ENCODE measurements at regions not wholly inside any gene's neighbourhood (a gene's known extent, or its start where the extent isn't known, plus 50 kb on each side); places are given as distances from the start of the nearest gene placed in this dataset.
A peak's percentile ranks its signal among the peaks of the same experiment; 100 is the strongest.
"Not testable (repeated sequence)": the region's sequence is repeated elsewhere in the genome, so short reads cannot be mapped to it uniquely, and the experiment has no call there.

GRCh38 chr4:87901422-87901992 is 68.7 kb downstream of the MEPE start:
- DNase-seq = no peak

- DNase-seq = no peak
Observed at GRCh38 chr4:87904639-87905160, 70.8 kb upstream of the SPP1 start.

- DNase-seq = no peak
Observed at GRCh38 chr4:87908336-87908735, 67.2 kb upstream of the SPP1 start.

- DNase-seq = no peak
Observed at GRCh38 chr4:87910795-87911194, 64.7 kb upstream of the SPP1 start.

- DNase-seq = no peak
Observed at GRCh38 chr4:87911252-87911774, 64.2 kb upstream of the SPP1 start.

DNA sequence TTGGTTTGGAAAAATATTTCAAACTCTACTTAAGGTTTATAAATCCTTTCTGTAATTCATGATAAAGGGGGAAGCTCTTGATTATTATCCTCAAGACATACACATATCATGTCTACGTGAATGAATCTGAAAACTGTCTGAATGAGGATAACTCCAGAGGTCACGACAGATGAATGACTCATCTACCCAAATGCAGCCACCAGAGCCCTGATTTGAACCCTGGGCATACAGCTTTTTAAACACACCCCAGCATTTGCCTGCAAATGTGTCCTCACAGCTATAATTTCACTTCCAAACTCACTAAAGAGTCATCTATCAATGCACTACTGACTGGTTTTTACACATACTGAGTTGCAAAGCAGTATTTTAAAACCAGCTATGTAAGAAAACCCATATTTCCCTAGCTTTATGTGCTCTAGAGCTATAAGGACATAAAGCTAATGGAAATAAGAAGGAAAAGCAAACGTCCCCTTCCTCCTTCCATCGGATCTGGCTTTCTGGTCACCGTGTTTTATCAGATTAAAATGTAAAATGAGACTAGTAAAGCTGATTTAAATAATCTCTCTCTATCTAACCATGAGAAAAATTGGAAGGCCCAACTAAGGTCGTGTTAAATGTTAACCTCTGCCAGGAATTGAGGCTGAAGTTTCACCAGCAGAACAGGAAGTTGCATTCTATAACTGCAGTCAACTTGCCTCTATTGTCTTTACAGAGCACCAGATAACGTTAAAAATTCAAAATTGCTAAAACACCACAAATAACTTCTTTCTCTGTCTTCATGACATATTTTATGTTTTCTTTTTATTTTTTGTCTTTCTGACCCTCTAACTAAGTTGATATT is 63.1 kb upstream of the SPP1 start:
- DNase-seq = no peak

DNA sequence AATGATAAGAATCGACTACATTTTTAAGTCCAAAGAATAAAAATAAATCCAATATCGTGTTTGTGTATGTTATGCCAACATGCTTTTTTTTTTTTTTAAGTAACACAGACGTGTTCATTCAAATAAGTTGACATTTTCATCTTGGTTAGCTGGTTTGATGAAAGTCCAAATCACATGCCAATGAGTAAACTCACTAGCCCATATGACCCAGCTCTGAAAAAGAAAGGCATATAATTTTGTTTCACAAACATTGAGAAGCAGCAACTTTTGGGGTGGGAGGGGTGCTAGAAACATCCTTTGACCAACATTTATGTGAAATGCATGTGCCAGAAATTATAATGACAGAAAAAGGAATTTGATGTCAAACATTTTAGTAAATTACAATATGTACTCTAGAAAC is 61.6 kb upstream of the SPP1 start:
- no peak for DNase-seq

DNA sequence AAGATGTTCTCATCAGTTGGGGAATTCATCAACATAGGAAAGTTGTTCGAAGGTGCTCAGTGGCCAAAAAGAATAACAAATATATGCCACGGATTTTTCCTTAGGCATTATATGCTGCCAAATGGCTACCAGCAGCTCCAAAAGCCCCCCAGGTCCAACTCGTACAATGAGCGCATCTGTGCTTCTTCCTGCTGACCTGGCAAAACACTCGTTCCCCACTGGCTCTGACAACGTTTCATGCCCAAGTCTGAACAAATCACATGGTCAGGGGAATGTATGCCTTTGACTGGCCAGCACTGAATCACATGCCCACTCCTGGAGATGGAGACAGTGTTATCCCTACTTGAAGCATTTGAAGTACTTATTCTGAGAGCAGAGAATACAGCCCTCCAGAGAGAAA is 59.9 kb upstream of the SPP1 start:
- no peak for DNase-seq

DNA sequence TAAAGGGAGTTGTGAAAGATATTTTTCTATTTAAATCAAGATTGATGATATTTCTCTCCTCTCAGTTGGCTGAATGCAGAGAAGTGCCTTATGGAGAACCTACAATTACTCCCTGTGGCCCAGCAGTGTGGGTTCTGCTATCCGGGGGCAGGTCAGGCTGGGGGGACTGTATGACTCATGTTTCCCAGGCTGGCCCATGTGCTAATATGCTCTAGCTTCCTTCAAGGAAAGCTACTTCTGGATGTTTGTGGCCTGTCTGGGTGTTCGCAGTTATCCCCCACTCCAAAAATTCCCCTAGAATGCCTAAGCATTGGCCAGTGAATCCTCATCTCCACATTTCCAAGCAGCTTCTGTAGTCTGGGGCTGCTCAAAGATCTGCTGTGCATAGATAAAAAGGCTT is 58.9 kb upstream of the SPP1 start:
- DNase-seq = no peak

DNA sequence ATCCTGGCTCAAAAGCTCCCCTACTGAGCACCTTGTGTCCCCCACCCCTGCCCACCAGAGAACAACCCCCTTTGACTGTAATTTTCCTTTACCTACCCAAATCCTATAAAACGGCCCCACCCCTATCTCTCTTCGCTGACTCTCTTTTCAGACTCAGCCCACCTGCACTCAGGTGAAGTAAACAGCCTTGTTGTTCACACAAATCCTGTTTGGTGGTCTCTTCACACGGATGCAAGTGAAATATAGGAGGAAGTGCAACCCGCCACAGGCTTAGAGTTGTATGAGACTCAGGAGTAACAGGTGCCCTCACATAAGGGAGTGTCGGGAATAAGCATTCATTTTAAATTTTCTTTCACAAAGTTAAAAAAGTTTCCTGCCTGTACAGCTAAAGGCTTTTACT is 57.6 kb upstream of the SPP1 start:
- not testable (repeated sequence) for DNase-seq

- no peak for DNase-seq
Observed at GRCh38 chr4:87918314-87919058, 57.0 kb upstream of the SPP1 start.

- DNase-seq = not testable (repeated sequence)
Observed at GRCh38 chr4:87919304-87919703, 56.2 kb upstream of the SPP1 start.

- DNase-seq = peak; percentile 46
Observed at GRCh38 chr4:87919941-87920340, 55.6 kb upstream of the SPP1 start.

DNA sequence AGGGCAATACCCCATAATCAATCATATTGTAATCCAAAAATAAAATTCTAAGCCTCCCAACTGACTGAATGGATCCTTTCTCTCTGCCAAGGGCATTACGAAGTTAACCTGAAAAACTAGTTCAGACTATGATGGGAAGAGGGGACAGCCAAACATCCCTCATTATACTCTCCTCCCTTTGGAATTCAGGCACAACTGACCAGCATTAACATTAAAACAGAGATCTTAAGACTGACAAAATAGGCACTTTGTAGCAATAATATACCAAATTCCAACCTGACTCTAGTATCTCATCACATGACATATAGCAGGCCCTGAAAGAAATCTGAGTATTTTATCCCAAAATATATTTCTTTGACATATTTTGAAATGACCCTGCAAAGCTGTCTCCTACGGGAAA is 55.0 kb upstream of the SPP1 start:
- no peak for DNase-seq

- not testable (repeated sequence) for DNase-seq
Observed at GRCh38 chr4:87921626-87922479, 53.7 kb upstream of the SPP1 start.

DNA sequence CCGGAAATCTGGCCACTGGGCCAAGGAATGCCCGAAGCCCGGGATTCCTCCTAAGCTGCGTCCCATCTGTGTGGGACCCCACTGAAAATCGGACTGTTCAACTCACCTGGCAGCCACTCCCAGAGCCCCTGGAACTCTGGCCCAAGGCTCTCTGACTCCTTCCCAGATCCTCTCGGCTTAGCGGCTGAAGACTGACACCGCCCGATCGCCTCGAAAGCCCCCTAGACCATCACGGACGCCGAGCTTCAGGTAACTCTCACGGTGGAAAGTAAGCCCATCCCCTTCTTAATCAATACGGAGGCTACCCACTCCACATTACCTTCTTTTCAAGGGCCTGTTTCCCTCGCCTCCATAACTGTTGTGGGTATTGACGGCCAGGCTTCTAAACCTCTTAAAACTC is 51.4 kb upstream of the SPP1 start:
- not testable (repeated sequence) for DNase-seq

Measured in GDM1 (cell line).